Umbilical cord (tissue), 1 donor: ENCODE measurements at regions not wholly inside any gene's neighbourhood (a gene's known extent, or its start where the extent isn't known, plus 50 kb on each side); places are given as distances from the start of the nearest gene placed in this dataset.

Experiments
- DNase-seq: peaks from one replicate; pipeline ENCODE4 v3.0.0-alpha.2; 2015; ENCODE audit warnings: low spot score

DNA sequence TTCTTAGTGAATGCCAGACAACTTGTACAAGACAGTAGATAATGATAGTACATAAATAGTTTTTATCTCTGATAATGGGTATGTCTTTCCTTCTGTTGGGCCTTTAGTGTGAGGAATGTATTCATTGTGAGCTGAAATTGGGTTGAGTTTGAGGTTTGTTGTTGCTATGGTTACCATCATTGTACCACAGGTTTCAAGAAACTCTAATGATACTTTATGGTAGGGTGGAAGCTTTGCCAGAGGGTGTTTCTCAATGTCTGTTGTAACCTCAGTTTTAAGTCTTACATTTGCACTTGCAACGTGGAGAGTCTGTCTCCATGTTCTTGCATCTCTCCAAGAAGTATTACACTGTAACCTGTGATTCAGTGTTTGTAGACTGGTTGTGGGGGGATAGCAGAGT is 1550.1 kb downstream of the MAT2B start:
- DNase-seq: no peak

DNA sequence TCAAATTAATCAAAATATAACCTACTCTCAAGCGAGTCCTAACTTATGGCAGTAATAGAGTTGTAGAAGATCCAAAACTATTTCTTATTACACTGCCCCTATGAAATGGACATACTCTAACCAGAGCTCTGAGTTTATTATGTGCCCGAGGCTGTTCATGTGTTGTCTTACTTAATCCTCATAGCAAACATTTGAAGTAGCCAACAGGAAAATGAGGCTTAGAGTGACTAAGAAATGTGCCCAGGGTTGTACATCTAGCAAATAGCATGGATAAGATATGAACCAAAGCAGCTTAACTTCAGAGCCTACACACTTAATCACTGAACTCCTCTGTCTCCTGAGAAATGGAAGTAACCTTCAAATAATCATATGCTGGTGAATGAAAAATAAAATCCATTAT is 1551.7 kb downstream of the MAT2B start:
- peak; percentile 23 for DNase-seq

DNA sequence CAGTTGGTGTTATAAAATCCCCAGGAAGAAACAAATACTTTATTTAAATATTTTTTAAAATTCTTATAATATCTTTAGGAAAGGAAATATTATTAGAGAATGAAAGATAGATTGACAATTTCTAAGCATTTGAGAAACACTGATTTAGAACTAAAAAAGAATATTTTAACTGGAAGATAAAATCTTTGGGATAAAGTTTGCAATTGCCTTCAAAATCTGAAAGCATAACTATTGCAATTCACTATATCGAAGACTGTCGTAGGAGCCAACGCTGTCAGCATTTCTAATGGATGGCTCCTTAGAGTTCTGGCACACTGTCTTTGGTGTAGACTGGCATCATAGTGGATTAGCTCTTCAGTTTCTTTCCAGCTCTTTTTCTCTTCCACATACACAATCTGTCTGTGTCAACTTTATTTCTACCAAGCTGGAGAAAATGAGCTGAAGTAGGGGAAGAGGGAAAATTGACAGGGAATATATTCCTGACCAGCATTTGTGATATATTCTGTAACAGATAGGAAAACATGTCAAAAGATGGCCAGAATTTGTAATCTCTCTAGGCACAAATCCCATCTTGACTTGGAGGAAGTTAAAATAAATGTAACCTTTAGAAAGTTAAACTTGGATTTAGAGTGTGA is 1561.4 kb downstream of the MAT2B start:
- no peak for DNase-seq

DNA sequence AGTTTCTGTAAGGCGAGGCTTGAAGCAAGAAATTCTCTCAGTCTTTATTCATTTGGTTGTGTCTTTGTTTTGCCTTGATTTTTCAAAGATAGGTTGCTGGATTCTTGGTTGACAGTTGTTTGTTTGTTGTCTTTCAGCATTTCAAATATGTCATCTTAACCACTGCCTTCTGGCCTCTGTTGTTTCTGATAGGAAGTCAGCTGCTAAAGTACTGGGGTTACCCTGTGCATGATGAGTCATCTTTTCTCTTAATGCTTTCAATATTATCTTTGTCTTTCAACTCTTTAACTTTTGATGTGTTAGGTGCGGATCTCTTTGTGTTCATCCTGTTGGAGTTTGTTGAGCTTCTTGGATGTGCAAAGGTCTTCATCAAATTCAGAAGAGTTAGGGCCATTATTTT is 1571.3 kb downstream of the MAT2B start:
- DNase-seq: no peak

DNA sequence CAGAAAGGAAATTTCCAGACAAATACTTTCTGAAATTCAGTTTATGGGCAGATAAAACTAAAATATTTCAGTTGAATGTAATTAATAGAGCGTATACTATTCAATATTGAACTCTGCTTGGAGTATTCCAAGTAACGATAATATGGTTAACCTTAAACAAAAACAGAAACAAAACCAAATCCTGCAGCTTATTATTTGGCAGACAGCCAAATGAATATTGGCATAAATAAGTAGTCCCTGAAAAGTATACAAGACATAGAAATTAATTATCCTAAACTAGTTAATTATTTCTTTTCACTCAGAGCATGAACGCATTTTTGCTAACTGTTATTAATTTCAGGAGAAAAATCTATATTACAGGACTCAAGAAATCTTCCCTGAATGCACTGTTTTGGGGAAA is 1574.0 kb downstream of the MAT2B start:
- no peak for DNase-seq

DNA sequence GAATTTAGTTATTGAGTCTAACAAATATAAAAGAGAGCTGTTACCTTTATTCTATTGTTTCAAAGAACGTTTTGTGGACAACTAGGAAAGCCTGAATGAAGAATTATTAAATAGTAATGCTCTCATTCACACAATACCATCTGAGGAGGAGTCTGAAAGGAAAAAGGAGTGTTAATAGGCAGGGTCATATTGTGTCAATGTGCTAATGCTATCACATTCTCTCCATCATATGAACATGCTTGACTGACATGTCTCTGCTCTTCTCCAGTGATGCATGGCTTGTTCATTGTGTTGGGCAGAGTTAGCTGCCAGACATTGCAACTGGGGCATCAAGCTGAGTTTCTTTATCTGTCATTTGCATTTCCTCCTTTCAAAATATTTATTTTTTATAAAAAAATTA is 1578.0 kb downstream of the MAT2B start:
- DNase-seq: no peak

DNA sequence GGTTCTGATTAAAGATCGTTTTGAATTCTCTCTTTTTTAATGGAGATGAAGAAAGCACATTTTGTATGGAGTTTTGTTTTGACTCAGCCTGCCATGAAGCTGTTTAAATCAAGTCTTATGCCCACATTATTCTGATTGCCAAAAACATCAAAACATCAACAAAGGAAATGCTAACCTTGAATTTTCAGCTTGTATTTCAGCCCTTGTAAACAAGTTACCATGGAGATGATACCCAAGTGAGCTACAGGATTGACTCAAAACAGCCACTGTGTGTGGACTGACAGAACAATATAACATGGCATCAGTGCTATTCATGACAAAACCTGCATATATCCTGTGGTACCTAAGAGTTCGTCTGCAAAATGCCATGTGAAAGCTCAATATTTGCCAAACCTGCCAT is 1581.0 kb downstream of the MAT2B start:
- no peak for DNase-seq

DNA sequence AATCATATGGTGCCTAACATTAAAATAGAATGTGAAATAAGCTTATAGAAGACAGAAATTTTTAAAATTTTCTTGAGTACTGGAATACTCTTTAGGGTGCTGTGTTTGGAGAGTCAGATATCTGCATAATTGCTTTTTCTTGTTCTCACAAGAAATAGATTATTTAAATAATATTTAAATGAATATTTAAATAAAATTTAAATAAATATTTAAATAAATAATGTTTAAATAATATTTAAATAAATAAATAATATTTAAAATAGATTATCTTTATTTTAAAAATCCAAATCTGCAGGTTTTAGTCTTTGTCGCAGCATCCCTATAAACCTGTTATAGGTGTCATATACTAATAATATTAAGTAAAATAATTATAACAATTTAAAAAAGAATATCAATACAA is 1589.4 kb downstream of the MAT2B start:
- DNase-seq: no peak

DNA sequence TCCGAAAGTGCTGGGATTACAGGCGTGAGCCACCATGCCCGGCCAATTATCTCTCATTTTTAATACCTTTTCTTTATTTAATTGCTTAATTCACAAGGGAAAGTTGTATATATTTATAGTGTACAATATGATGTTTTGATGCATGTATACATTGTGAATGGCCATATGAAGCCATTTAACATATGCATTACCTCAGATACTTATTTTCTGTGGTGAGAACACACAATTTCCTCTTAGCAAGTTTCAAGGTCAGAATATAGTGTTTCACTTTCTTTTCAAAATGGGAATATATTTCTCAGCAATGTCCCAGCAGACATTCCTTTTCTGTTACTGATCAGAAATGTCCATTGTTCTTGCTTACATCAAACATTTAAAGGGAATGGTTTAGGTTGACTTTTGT is 1596.3 kb downstream of the MAT2B start:
- no peak for DNase-seq

DNA sequence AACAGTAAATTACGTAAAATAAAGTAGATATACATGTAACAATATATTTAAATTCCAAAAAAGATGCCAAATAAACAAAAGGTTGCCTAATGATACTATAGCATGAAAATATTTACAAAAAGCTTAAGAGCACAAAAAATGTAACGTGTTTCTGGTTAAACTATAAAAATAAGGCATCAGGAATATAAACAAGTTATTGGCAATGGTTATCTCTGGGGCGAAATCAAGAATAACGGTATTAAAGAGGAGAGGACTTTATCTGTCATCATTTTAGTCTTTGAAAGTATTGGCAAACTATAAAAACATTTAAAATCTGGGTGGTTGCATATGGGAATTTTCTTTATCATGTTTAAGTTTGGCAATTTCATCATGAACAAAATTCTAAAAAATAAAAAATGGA is 1599.2 kb downstream of the MAT2B start:
- no peak for DNase-seq

DNA sequence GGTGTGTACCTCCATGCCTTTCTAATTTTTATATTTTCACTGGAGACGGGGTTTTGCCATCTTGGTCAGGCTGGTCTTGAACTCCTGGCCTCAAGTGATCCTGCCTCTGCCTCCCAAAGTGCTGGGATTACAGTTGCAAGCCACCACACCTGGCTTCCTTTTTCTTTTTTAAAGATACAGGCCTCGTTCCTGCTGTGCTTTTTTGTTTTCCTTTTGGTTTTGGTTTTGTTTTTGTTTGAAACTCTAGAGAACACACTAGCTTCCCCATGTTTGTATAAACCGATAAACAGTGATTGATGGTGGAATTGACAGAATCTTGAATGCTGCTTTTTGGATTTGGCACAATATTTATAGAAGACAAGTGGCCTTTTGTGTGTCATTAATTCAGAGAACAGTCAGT is 1603.4 kb downstream of the MAT2B start:
- DNase-seq: no peak

DNA sequence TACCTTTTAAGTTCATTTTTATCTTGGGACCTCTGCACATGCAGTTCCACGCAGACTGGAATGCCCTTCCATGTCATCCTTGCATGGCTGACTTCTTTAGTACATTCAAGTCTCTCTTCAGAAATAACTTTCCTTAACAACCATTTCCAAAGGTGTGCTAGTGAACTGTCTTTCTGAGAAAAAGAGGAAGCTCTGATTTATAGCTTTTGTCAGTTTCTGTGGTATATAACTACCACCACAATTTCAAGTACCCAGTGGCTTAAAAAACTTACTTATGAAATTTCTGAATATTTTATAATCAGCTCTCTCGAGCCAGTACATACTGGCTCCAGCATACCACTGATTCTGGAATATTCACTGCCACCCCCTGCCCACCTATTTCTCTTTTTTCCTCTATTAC is 1613.8 kb downstream of the MAT2B start:
- DNase-seq: no peak

DNA sequence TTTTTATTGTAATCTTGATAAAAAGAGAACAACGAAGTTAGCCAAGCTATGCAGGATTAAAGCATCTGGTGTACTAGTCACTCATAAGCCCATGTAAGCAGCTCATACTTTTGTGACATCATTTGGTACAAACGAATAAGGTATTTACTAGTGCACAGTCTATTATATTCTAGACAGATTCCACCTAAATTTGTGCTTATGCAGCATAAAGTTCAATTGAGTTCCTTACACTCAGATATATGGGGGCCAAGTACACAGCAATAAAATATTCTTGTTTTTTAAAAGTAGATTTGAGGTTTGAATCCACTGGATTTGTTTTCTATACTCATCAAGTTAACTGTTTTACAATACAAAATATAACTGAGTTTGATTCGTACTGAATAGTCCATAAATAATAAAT is 1621.2 kb downstream of the MAT2B start:
- DNase-seq: no peak

DNA sequence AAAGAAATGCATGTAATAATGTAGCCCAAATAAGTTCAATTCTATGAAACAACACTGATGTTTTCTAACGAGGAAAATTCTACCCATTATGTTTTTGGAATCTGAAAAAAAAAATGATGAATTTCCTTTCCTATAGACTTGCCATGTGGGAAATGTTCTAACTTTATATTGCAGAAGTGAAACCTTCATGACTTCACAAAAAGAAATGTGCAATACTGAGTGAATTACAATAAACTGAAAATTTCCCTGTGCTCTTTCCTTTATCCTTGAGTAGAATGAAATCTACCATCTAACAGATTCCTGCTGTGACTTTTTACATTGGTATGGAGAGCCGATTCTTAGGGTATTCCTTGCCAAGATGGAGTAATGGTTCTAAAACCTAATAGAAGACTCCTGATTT is 1622.5 kb downstream of the MAT2B start:
- no peak for DNase-seq

DNA sequence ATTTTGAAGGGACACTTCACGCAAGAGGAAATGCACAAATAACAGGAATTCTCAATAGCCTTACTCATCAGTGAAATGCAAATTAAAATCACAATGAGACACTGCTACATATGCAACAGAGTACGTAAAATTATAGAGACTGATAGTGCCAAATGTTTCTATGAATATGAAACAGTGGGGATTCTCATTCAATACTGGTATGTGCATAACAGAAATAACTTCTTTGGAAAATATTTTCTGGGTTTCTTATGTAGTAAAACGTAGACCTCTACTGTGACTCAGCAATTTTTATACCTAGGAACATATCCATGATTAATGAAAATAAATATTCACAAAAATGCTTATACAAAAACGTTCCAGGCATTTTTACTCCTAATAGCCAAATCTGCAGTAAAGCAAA is 1625.2 kb downstream of the MAT2B start:
- no peak for DNase-seq

DNA sequence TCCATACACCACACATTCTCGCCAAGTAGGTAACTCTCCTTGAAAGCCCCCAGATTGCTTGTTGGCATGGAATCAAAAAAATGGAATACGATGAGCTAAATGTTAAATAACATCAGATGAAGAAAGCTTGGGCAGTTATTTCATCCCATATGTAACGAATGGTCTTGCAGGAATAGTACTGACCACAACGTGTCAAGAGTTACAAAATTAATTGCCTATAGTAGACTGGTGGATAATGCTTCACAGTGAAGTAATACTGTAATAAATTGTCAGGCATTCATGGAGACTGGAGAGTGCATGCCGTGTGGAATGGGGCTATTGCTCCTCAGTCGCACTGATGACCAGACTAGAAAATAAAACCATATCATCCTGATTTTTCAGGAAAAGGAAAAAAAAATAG is 1628.7 kb downstream of the MAT2B start:
- no peak for DNase-seq

DNA sequence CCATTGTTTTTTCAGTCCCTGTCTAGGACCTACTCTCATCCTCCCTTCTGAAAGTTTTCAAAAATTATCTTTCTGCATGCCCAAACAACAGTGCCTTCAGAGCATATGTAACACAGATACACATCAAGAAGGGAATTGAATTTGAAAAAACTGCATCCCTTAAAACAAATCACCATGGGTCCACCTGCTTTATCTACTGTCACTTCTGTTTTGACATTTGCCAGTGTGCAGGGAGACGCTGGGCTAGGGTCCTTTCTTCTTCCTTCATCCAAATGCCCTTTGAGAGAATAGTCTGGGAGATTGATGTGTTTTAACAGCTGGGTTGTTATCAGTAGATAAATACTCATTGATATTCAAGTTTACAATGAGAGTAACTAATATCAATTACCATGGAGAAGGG is 1630.1 kb downstream of the MAT2B start:
- no peak for DNase-seq

DNA sequence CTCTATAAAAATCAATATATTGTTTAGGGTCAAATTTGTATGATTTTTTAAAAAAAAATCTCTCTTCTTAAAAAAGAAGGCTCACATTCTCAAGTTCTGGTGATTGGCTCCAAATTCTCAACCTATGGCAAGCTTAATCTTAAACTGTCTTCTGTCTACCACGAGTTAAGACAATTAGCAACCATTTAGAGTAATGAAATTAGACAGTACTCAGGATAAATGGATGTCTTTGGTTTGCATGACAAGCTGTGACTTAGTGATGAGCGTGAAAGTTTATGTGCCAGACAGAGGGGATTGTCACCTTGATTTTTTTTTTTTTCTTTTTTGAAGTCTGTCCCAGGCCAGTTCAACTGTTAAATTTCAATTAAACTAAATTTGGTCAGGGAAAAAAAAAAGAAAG is 1632.3 kb downstream of the MAT2B start:
- no peak for DNase-seq

DNA sequence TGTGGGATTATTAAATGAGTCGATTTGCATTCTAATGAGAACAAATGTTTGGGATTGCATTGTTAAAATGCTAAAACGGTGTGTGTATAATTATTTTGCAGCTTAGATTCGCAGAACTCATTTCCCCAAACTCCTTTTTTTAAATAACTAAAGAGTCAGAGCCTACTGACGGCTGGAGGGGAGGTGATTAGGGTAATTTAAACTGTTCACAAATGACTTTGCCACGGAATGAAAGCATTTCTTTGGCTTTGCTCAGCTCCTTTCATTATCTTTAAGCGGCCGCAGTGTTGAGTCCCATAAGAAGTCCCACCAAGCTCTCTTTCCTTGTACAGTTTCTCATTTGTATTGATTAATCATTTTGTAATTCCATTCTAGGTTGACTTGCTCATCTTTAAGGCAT is 1632.8 kb downstream of the MAT2B start:
- DNase-seq: no peak

DNA sequence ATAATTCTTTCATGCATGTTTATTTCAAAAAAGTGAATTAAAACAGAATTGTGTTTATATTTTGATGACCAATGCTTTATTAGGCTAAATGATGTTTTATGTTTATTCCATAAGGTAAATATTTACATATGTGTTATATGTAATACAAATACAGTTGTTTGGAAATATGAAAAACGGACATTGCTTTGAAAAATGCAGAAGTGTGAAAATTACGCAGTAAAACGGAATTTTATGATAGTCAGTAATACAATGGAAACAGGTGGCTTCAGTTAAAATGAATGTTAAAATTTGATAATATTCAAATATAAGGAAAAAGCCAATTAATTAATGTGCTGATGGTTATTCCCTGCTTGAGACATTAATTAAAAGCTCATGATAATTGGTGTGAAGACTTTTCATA is 1633.8 kb downstream of the MAT2B start:
- no peak for DNase-seq

DNA sequence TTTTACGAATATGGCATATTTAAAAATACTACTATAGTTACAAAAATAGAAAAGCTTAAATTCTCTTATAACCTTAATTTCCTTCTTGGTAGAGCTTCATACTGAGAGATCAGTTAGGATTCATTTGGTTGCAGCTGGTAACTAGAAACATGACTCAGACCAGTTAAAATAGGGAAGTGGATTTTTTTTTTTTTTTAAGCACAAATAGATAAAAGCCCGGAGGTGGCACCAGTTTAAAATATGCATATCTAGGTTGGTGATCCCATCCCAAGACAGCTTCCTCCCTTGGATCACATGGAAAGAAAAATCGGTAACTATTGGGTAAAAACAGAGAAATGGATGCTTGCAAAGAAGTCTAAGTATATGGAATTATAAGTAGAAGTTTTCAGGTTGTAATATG is 1634.3 kb downstream of the MAT2B start:
- DNase-seq: no peak

DNA sequence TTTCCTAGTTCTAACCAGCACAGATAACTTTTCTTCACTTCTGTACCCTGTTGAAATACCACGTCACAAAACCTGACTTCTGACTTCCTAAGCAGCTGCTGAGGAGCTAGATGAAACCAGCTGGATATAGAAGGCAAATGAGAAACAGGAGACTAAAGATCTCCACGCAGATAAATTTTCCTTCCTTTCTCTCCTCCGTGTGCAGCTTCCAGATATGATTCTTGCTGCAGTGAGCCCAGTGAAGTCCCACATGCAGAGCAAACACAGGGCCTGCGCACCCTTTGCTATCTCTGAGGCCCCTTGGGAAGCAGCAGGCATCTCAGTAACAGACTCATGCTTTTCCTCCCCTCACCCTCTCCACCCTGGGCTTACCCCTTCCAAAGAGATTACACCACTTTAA is 1638.3 kb downstream of the MAT2B start:
- peak; percentile 62 for DNase-seq

DNA sequence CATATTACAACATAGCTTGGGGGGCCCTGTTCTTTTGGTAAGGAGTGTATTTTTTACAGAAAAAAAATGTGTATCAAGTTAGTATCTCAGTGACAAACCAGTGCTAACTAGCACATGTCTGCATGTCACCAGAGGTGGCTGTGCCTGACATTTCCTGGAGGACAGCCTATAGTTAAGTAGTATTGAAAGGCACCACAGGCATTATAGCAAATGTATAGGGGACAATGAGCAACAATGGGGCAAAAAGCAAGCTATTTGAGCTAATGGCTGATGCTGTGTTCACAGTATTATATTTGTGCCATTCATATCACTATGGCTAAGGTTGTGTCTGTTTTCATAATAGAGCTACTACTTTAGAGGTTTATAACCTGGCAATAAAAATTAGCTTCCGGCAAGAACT is 1644.0 kb downstream of the MAT2B start:
- DNase-seq: no peak

DNA sequence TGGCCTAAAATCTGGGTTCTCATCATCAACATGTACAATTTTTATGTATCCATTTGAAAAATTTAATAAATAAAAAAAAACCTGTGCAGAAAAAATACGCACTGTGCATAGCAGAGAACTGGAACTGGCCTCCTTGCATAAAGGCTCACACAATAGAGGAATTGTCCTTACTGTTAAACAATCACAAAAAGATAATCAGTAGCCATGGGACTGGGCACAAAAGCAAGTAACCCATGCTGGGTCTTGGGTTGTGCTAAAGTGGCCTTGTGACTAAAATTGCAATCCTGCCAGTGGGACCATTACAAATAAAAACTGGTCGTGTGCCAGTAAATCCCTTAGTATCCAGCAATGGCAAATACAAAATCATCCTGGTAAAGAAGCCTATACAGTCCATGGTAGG is 1646.6 kb downstream of the MAT2B start:
- DNase-seq: no peak

DNA sequence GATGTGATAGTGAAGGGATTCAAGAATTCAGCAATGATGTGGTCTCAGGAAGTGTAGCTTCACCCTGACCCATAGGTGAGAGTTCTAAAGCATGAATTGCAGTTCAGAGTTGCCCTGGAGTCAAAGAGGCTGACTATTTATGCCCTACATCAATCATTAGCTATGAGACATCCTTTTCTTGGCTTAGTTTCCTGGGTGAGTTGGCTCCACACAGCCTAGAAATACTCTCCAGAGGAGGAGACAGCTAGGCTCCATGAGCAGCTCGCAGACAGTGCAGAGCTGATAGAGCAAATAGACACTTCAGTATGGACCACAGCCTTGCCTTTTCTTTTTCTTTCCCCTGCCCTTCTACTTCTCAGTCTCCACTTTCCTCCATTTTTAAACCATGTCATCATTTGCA is 1651.8 kb downstream of the MAT2B start:
- peak; percentile 28 for DNase-seq
